Suprapubic skin (tissue), 4 donors: ENCODE measurements at regions not wholly inside any gene's neighbourhood (a gene's known extent, or its start where the extent isn't known, plus 50 kb on each side); places are given as distances from the start of the nearest gene placed in this dataset.

Source experiments
- DNase-seq, 2 donors: peaks; one replicate each; pipeline ENCODE4 v3.0.0-alpha.2; 2019; ENCODE audit warnings: low spot score in 2 of 2
- H3K27ac ChIP-seq: fragments of 200-600 bp; sonication (generic); one replicate; pipeline ENCODE4 v1.5.1; 2019
- H3K27me3 ChIP-seq: fragments of 200-600 bp; sonication (generic); one replicate; pipeline ENCODE4 v1.5.1; 2019
- H3K36me3 ChIP-seq: fragments of 200-600 bp; sonication (generic); one replicate; pipeline ENCODE4 v1.5.1; 2019
- H3K4me1 ChIP-seq: fragments of 200-600 bp; sonication (generic); one replicate; pipeline ENCODE4 v1.5.1; 2019
- H3K4me3 ChIP-seq: fragments of 200-600 bp; sonication (generic); one replicate; pipeline ENCODE4 v1.5.1; 2019; ENCODE audit warnings: mild to moderate bottlenecking
- H3K9me3 ChIP-seq: fragments of 200-600 bp; sonication (generic); one replicate; pipeline ENCODE4 v1.5.1; 2019
- CTCF ChIP-seq, 2 donors: fragments of 200-600 bp in 1 of 2; fragments of 450-650 bp in 1 of 2; sonication (generic) in 1 of 2; IDR thresholded peaks; one replicate each; pipeline ENCODE4 v1.5.1; 2016 to 2019; ENCODE audit warnings: antibody characterized with exemption in 2 of 2, mild to moderate bottlenecking in 1 of 2, moderate library complexity in 1 of 2
- EP300 ChIP-seq: sonication (generic); formaldehyde crosslinking; IDR thresholded peaks from one replicate; pipeline ENCODE4 v1.6.1; 2017; ENCODE audit warnings: antibody characterized with exemption
- POLR2A ChIP-seq, 2 donors: fragments of 450-650 bp; IDR thresholded peaks; one replicate each; pipeline ENCODE4 v1.6.1; 2017; ENCODE audit warnings: antibody characterized with exemption in 2 of 2, mild to moderate bottlenecking in 2 of 2, moderate library complexity in 2 of 2
- POLR2AphosphoS5 ChIP-seq, 3 donors: sonication (generic); formaldehyde crosslinking; IDR thresholded peaks; one replicate each; pipeline ENCODE4 v1.6.1; 2017; ENCODE audit warnings: antibody characterized with exemption in 3 of 3
- WGBS: methylation state at CpG from one replicate; pipeline ENCODE4 v1.1.5; 2018; 5-methylcytosine and 5-hydroxymethylcytosine counted together

DNA sequence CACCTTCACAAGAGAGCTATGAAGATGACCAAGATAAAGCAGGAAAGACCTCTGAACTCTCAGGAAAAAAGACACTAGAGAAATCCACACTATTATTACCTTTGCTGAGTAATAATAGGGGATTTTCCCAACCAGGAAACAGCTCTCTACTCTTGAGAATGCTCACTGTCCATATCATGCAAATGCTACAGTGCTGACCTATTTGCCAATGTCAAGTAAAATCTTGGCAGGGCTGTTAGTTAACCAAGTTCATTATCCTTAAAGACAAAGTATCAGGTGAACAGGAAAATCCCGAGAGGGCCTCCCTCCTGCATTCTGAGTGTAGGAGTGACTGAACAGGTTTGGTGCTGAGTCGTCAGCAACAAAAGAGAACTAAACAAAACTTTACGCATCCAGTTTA, 306.6 kb downstream of the ACTL7B start:
- 59% methylated on average over 3 of the region's 3 CpGs for WGBS
- no peak for DNase-seq

GRCh38 chr9:108547411-108548135, 308.2 kb downstream of the ACTL7B start:
- H3K27me3 ChIP-seq, result no peaks in the 10 kb centered on the region
- TF ChIP-seq POLR2A (IDR thresholded peaks at IDR 0.05) (no peak), EP300 (no peak), CTCF (IDR thresholded peaks at IDR 0.05) (no peak), POLR2AphosphoS5 (IDR thresholded peaks at IDR 0.05) (no peak)
- peaks cover 42% of the 10 kb centered on the region for H3K4me1 ChIP-seq
- H3K36me3 ChIP-seq, result no peaks in the 10 kb centered on the region
- no peaks in the 10 kb centered on the region for H3K9me3 ChIP-seq
- WGBS, result 92% methylated on average over 4 of the region's 4 CpGs
- H3K27ac ChIP-seq, result peak overlapping the region; percentile 87
- H3K4me3 ChIP-seq, result no peak overlapping the region
- DNase-seq, result no peak

More for the DNA sequence above, 306.6 kb downstream of the ACTL7B start:
- no peaks in the 10 kb centered on the region for H3K9me3 ChIP-seq
- TF ChIP-seq POLR2A (IDR thresholded peaks at IDR 0.05) (no peak), POLR2AphosphoS5 (IDR thresholded peaks at IDR 0.05) (no peak), CTCF (IDR thresholded peaks at IDR 0.05) (no peak), EP300 (no peak)
- H3K4me3 ChIP-seq, result no peak overlapping the region
- H3K4me1 ChIP-seq, result peaks cover 57% of the 10 kb centered on the region
- no peaks in the 10 kb centered on the region for H3K36me3 ChIP-seq
- H3K27ac ChIP-seq, result peak overlapping the region; percentile 87
- H3K27me3 ChIP-seq, result no peaks in the 10 kb centered on the region

- WGBS, result 74% methylated on average over 2 of the region's 2 CpGs
- no peak for DNase-seq
- Histone ChIP-seq H3K4me3 (no peak overlapping the region), H3K36me3 (no peaks in the 10 kb centered on the region), H3K4me1 (peaks cover 29% of the 10 kb centered on the region), H3K9me3 (no peaks in the 10 kb centered on the region), H3K27ac (no peak overlapping the region), H3K27me3 (no peaks in the 10 kb centered on the region)
- TF ChIP-seq POLR2A (IDR thresholded peaks at IDR 0.05), result no peak
- no peak for TF ChIP-seq POLR2AphosphoS5 (IDR thresholded peaks at IDR 0.05)
- no peak for TF ChIP-seq EP300
- no peak for TF ChIP-seq CTCF (IDR thresholded peaks at IDR 0.05)
These were observed 309.6 kb downstream of the ACTL7B start for GRCh38 chr9:108546215-108546614.

DNA sequence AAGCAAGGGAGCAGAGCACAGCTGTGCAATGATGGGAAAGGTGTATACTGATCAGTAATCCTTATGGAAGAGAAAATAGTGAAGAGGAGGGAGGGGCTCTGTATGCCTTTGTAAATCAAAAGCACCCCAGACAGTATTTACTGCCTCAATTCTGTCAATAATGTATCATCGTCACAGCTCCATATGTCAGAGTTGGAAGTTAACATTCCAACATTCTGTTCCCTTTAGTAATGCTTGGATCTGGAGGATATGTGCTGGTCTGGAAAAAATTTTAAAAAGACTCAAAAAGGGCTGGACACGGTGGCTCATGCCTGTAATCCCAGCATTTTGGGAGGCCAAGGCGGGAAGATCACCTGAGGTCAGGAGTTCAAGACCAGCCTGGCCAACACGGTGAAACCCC, 310.4 kb downstream of the ACTL7B start:
- Histone ChIP-seq H3K27me3 (no peaks in the 10 kb centered on the region), H3K27ac (no peak overlapping the region), H3K4me3 (no peak overlapping the region), H3K9me3 (no peaks in the 10 kb centered on the region), H3K4me1 (peaks cover 21% of the 10 kb centered on the region), H3K36me3 (no peaks in the 10 kb centered on the region)
- TF ChIP-seq POLR2AphosphoS5 (IDR thresholded peaks at IDR 0.05), result no peak
- TF ChIP-seq EP300, result no peak
- no peak for TF ChIP-seq POLR2A (IDR thresholded peaks at IDR 0.05)
- no peak for TF ChIP-seq CTCF (IDR thresholded peaks at IDR 0.05)
- DNase-seq, result no peak
- WGBS, result 90% methylated on average over 4 of the region's 4 CpGs

- DNase-seq, result no peak
- Histone ChIP-seq H3K27ac (no peak overlapping the region), H3K4me3 (no peak overlapping the region), H3K36me3 (no peaks in the 10 kb centered on the region), H3K9me3 (no peaks in the 10 kb centered on the region), H3K4me1 (peaks cover 16% of the 10 kb centered on the region), H3K27me3 (no peaks in the 10 kb centered on the region)
- TF ChIP-seq CTCF (IDR thresholded peaks at IDR 0.05), result no peak
- TF ChIP-seq EP300, result no peak
- TF ChIP-seq POLR2A (IDR thresholded peaks at IDR 0.05), result no peak
- no peak for TF ChIP-seq POLR2AphosphoS5 (IDR thresholded peaks at IDR 0.05)
- WGBS, result 86% methylated on average over 2 of the region's 2 CpGs
These were observed 310.9 kb downstream of the ACTL7B start for GRCh38 chr9:108544866-108545265.
